HG03520 (cell line): ENCODE measurements at regions not wholly inside any gene's neighbourhood (a gene's known extent, or its start where the extent isn't known, plus 50 kb on each side); places are given as distances from the start of the nearest gene placed in this dataset.

ENCODE experiments used
- ATAC-seq: cut with Tn5 transposase; IDR thresholded peaks from one replicate; pipeline ENCODE4 v1.9.1; 2021; ENCODE audit warnings: mild to moderate bottlenecking, moderate library complexity; ENCODE audit not compliant: unreplicated experiment

DNA sequence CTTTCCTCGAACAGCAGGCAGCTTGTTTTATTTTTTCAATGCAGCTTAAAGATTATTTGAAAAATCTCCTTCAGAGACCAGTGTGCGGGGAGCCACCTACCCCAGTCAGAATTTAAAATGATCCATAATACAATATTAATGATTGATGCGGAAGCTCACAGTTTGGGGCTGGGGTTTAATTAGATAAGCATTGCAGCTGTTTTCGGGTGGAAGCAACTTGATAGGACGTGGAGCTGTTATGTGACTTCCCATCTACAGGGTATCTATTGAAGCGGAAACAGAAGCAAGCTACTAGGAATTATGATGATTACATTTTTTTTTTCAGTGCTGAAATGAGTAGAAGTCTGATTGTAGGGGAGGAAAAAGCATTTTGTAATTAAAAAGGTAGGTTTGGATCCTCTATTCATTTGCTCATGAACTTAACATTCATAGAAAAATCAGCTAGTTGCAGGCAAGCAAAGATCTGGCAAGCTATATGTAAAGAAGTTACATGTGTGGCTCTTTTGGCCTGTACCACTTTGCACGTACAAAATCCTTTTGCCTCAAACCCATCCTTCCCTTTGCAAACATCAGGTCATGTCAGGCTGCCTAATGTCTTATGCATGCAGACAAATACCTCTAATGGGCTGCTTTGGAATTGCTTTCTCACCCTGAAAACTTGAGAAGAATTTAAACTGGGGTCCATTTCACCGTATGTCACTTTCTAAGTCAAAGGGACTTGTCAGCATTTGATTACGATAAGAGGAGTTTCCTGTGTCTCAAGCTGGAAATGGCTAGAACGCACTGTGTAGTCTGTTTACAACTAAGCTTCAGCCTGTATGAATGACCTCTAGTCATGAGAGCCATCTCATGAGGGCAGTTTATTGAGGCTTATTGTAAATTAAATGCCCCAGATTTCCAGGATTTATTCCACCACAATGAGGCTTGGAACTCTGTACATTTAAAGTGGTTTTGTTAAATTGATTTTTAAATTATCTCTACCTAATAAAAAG lies 267.1 kb upstream of the TMTC4 start:
- no peak for ATAC-seq

DNA sequence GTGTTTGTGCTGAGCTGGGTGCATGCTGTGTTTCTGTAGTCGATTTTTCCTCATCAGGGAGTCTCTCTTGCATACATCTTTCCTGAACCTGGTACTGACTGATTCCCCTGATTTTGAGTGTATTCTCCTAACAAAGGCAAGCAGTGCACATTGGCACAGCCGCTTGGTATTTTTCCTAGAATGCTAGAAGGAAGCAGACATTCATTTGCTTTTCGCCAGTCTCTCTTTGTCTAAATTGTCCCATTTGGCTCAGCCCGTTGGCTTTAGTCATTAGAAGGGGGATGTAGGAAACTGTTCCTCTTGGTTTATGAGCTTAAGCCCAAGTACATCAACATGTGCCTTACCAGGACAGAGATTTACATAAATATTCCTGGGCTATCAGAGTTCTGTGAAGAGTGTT lies 266.1 kb upstream of the TMTC4 start:
- ATAC-seq = no peak

DNA sequence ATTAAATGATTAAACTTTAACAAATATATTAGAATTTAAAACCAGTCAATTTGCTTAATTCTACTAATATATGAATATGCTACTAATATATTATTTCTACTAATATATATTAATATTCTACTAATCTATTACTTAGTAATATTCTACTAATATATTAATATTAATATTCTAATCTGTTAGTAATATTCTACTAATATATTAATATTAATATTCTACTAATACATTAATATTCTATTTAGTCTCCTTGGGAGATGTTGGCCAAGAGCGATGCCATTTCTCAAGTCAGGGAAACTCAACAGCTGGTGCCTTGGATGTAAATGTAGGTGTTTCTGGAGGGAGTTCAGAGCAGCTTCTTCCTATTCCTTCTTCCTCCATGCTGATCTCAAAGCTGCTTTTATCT lies 259.2 kb upstream of the TMTC4 start:
- ATAC-seq = no peak

DNA sequence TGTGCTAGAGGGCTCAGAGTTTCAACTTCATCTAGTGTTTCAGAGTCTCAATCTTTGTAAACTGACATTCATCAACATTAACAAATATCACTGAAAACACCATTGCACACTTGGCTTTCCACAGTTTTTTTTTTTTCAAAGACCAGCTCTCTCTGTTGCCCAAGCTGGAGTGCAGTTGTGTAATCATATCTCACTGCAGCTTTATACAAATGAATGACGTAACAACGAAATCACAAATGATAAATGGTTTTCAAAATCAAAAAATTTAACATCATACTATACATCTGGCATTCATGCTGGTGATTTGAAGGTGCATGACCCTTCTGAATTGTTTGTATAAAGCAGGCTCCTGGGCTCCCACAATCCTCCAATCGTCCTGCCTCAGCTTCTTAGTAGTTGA lies 248.0 kb upstream of the TMTC4 start:
- no peak for ATAC-seq

DNA sequence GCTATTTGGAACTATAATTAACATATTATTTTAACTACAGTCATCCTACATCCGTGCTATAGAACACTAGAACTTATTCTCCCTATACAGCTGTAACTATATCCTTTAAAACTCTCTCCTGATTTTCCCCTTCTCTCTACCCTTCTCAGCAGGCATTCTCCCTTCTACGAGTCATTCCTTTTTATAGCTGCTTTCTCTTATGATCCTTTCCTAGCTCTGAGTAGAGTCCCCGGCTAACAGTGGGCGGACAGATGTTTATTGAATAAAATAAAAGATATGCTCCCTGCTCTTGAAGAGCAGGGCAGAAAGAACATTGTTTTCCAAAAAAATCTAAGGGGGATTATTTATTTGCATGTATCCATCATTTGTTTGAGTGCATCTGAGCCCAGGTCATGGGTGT lies 246.5 kb upstream of the TMTC4 start:
- ATAC-seq = no peak

DNA sequence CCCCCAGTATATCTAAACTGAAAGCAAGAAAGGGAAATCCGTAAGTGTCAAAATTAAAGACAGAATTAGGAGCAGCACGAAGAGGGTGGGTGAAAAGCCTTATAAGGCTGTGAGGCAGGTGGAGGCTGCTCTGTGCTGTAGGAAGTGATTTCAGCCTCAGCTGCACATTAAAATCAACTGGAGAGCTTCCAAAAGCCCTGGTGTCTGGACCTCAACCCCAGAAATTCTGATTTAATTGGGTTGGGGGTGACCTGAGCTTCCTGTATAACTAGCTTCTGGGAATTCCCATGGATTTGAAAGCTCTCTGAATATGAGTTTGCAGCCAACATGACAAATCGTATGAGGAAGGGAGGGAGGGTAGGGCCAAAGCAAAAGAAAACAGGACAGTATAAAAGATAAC lies 242.4 kb upstream of the TMTC4 start:
- ATAC-seq = no peak

DNA sequence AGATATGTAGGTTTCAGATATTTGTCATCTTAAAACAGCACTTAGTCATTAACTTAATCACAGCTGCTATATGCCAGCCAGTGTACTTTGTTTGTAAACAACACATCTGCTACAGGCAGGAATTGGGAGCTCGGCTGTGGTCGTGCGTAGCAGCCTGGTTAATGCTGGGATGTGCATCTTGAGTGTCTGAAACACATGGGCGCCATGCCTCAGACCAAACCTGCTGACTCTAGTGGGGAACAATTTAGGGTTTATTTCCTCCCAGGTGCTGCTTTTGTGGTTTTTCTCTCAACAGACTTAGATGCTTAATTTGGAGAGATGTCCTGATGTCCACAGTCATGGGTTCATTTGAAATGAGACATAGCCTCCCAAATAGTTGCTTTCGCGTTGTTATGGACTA lies 238.5 kb upstream of the TMTC4 start:
- no peak for ATAC-seq

DNA sequence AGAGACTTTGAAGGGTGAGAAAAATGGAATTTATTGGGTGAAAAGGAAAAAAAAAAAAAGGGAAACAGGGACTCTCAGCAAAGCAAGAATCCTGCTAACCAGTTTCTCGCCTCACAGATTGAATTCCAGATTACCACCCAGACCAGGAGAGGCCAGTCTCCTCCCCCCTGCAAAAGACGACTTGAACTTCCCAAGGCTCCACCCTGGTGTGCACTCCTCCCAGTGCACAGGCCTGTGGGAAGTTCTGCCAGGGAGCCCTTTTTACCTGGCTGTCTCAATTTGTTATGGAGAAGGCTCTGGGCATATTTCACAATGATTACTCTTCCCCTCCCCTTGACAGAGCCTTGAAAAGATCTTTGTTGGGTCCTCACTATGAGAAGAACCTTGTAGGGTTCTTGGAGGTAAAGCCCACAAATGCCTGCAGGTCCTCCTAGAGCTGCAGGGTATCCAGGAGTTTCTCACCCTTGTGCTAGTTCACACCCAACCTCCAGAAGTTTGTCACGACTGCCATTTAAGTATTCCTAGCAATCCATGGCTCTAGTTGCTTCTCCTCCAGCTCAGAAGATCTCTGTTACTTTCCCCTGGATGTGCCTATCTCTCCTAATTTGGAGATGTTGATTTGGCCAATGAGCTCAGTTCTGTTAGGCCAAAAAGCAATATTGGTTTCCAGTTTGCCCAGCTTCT lies 229.8 kb upstream of the TMTC4 start:
- ATAC-seq = no peak

DNA sequence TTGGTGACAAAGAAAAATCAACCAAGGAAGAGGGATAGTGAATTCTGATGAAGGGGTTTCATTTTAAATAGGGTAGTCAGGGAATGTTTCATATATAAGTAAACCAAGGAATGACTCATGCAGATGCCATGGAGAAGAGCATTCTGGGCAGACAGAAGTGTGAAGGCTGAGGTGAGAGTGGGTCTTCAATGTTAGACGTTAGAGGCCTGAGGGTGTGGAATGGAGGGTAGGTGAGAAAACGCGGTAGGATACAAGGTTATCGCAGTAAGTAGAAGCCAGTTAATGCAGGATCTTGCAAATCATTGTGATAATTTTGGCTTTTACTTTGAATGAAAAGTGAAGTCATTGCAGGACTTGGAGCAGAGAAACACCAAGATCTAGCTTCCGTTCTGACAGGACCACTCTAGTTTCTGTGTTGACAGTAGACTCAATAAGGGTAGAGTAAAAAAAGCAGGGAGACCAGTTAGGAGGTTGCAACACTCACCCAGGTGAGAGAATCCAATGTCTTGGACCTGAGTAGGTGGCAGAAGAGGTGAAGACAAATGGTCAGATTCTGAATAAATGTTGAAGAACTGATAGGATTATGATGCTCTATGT lies 225.2 kb upstream of the TMTC4 start:
- ATAC-seq = peak; percentile 53

DNA sequence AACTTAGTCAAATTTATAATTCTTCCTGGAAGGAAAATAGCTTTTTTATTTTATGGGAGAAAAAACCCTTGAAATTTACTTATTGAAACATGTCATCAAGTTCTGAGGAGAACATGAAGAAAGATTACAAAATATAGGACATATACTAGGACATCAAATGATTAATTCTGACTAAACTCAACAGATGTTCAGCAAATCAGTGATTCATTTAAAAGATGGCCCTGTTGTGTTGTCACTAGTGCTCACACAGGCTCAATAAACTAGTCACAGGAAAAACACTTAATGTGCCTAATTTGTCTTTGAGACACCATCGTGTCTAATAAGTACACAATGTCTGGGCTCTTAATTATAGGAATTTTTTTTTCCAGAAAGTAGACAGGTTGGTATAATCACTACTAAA lies 223.8 kb upstream of the TMTC4 start:
- ATAC-seq = no peak

DNA sequence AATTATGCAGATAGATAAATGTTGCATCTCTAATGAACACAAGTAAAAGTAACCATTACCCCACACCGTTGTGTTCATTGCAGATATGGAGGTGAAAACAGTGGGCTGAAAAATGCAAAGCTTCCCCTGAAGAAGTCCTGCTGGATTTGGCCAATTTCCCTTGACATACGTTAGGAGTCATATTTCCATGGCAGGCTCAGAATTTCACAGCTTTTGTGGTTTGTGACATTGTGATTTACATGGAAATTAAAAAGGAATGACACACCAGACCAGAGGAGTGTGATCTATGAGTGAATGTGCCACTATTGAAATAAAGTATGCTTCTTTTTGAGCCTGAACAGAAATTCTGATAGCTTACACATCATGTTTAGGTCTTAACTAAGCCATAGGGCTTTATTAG lies 221.1 kb upstream of the TMTC4 start:
- no peak for ATAC-seq

DNA sequence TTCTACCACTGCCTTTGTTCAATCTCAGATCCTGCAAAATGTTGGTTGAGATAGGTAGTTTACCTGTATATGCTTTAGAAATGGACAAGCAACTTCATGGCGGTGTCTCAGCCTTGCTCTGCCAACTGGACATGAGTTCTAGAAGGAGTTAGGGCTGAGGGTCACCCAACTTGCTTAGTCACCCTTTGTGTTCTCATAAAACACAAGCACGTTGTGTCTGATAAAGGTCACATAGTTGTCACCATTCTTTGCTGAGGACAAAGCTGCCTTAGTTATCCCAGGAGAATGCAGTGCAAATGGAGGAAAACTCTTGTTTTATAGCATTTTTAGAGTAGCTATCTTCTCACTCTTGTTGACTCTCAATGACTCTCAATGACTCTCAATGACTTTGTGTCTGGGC lies 218.4 kb upstream of the TMTC4 start:
- no peak for ATAC-seq

DNA sequence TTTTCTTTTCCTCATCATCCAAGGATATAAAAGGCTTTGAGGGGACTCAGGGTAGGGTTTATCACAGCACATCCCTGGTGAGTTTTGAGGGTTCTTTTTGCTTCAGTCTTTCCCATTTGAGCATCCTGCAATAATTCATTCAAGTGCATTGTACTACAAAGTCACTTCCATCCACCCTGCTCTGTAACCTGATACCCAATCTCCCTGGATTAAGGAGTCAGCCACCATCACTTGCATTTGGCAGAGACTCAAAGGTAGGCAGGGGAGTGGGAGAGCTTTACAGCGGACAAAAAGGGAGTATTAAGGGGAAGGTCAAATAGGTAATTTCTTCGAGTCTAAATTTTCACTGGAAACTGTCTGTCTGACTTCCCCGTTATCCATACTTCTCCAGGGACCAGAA lies 216.1 kb upstream of the TMTC4 start:
- no peak for ATAC-seq

DNA sequence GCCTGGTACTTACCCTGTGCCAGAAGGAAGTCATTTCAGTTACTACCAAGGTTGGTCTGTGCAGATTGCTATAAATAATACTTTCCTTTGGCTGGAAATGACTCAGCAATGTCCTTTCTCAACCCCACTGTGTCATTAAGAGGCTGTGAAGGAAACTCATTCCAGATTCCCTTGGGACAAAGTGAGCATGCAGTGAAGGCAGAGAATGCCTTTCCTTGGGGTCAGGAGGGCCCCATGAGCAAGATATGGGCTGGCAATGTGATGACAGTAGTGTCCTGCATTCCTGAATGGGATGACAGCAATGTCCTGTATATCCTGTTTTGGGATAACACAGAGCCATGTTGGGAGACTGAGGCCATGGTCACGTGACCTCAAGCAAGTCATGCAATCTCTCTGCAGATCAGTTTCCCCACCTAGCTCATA lies 213.1 kb upstream of the TMTC4 start:
- no peak for ATAC-seq

DNA sequence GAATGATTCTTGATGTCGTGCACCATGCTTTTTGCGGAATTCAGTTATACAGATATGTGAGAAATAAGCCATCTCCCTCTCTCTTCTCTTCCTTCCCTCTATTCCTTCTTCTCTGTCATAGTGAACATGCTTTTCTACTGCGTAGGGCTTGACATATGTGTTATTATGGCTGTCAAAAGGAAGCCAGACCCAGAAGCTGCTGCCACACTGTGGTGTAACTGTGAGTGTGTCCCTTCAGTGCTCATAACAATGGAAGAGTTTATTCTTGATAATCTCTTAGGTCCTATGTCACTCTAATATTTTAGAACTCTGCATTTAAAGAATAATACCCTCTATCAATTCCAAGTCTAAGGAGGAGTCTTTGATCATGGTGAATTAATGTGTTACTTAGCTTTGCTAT lies 208.9 kb upstream of the TMTC4 start:
- ATAC-seq = no peak

DNA sequence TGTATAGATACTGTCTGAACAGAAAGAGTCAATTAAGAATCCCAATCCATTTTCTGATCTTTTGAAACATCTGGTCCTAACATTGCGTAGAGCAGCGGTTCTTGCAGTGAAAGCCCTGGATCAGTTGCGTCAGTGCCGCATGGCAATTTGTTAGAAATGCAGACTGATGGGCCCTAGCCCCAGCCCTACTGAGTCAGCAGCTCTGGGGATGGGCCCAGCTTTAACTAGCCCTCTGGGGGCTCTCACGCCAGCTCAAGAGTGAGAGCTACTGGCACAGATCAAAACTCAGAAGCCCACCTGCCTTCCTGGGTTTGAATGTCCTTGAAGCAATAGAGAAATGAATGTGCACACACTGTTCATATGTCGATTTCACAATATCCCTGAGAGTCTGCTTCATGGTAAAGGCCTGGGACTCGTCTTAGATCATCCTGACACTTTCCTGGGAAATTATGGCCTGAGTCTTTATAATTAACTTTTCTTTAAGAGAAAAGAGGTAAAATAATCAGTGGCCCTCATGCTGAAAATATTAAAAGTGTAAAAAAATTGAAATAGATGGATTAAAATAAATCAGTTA lies 206.8 kb upstream of the TMTC4 start:
- no peak for ATAC-seq

DNA sequence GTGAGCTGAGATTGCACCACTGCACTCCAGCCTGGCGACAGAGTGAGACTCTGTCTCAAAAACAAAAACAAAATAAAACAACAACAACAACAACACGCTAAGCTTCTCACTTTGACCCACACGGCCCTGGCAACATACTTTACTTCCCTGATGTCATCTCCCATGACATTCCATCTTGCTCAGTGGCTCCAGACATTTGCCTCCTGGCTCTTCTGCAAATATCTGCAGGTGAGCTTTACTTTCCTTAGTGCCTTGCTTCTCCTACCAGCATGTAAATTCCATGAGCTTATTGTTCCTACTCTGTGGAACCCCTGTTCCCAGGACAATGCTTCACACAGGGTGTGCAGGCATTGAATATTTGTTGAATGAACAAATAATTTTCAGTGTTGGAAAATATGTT lies 205.6 kb upstream of the TMTC4 start:
- no peak for ATAC-seq

DNA sequence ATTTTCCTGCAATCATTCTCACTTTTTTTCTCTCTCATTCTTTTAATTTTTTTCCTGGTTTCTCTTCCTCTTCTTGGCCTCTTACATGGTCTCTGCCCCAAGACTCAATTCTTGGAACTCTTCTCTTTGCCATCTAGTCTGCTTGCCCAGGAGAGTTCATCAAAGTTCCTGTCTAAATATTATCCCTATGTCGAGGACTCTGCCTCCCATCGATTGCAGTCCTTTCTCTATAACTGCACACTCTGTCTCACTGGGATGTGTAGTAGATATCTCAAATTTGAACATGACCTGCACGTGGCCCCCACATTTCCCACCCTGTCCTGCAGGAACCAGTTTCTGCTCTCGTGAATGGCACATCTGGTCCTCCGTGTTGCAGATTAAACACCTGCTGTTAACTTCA lies 204.7 kb upstream of the TMTC4 start:
- ATAC-seq = no peak

DNA sequence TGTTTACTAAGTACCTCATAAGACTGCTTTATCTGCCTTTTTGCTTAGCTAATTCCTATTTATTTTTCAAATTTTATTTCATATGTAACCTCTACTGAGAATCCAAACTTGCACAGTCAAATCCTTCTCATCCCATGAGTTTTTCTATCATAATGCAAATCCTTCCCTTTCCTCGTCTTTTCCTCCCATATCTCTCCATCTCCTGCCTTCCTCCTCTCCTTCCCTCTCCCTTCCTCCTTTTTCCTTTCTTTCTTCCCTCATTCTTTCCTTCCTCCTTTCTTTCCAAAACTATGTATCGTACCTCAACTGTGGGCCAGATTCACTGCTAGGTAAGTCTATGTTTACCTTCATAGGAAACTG lies 201.4 kb upstream of the TMTC4 start:
- no peak for ATAC-seq

DNA sequence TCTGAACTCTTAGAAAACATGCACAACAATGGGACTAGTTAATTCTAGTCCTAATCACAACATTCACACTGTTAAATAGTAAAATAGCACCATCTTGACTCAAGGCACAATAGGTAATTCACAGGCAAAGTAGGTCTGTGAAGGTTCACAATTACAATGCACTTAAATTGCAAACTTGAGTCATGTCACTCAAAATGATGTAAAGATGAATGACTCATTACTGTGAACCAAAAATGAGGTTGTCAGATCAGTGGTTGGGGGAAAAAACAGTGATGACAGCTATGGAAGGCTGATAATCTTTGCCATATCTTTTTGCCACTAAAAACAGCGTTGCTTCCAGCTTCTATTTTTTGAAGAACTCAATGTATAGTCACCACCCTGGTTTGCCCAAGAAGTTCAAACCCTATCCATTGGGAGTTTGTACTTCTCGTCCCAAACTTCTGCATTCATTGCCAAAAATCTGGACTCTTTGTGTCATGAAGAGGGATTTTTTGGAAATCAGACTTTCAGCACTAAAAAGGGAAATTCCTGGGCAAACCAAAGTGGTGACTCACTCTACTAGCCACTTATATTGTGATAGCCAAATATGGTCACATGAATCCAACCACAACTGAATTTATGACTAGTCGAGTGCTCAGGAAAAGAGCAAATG lies 200.9 kb upstream of the TMTC4 start:
- ATAC-seq = peak; percentile 61

DNA sequence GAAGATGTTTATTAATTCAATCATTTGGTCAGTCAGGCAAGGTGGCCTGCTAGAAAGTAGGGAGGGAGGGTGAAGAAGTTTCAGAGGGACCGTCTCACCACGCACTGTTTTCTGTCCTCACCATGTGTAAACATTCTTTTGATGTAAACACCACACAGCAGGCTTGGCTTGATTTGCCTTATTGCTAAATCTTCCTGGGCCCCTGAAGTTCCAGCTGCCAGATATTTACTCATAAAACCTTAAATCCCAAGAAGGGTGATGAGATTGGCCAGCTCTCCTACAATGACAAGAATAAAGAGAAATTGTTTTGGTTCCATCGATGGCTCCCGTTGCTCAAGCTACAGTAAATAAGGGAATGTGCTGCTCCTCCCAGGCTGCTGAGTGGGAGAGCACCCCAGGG lies 198.2 kb upstream of the TMTC4 start:
- ATAC-seq = no peak
